GM23338 (cell line): ENCODE measurements at regions not wholly inside any gene's neighbourhood (a gene's known extent, or its start where the extent isn't known, plus 50 kb on each side); places are given as distances from the start of the nearest gene placed in this dataset.

Source experiments
- ATAC-seq: fragments of 200-7000 bp; cut with Tn5 transposase; 3 replicates; pipeline ENCODE4 v1.9.1; 2020
- DNase-seq: peaks from one replicate; pipeline ENCODE4 v3.0.0-alpha.2; 2015; ENCODE audit warnings: low spot score
- H2AFZ ChIP-seq: fragments of 200-600 bp; sonication (generic); 2 replicates; pipeline ENCODE4 v1.8.0; 2016; ENCODE audit warnings: antibody characterized with exemption, mild to moderate bottlenecking, moderate library complexity
- H3F3A ChIP-seq: fragments of 200-600 bp; sonication (generic); replicated peaks from 2 replicates; pipeline ENCODE4 v1.8.0; 2017; ENCODE audit warnings: antibody characterized with exemption, mixed run types, low read depth
- H3K27ac ChIP-seq: fragments of 200-600 bp; sonication (generic); 2 replicates; pipeline ENCODE4 v1.6.1; 2016; ENCODE audit warnings: low read depth
- H3K27me3 ChIP-seq: fragments of 200-600 bp; sonication (generic); 2 replicates; pipeline ENCODE4 v1.8.0; 2016; ENCODE audit warnings: mild to moderate bottlenecking, mixed run types, moderate library complexity; ENCODE audit not compliant: insufficient read depth
- H3K36me3 ChIP-seq: fragments of 200-600 bp; sonication (generic); 2 replicates; pipeline ENCODE4 v1.8.0; 2016; ENCODE audit warnings: mild to moderate bottlenecking; ENCODE audit not compliant: insufficient read depth
- H3K4me1 ChIP-seq: fragments of 200-600 bp; sonication (generic); 2 replicates; pipeline ENCODE4 v1.8.0; 2016; ENCODE audit warnings: mild to moderate bottlenecking, moderate library complexity; ENCODE audit not compliant: insufficient read depth
- H3K4me2 ChIP-seq: fragments of 200-600 bp; sonication (generic); 2 replicates; pipeline ENCODE4 v1.7.1; 2017; ENCODE audit warnings: mixed run types
- H3K4me3 ChIP-seq: fragments of 200-600 bp; sonication (generic); 2 replicates; pipeline ENCODE4 v1.6.1; 2016; ENCODE audit warnings: mixed run types
- H3K79me2 ChIP-seq: fragments of 200-600 bp; sonication (generic); replicated peaks from 2 replicates; pipeline ENCODE4 v1.8.0; 2017; ENCODE audit warnings: mild to moderate bottlenecking; ENCODE audit not compliant: insufficient read depth
- H3K9me2 ChIP-seq: fragments of 200-600 bp; sonication (generic); 2 replicates; pipeline ENCODE4 v1.8.0; 2017; ENCODE audit not compliant: insufficient read depth
- H4K20me1 ChIP-seq: fragments of 200-600 bp; sonication (generic); replicated peaks from 2 replicates; pipeline ENCODE4 v1.8.0; 2017; ENCODE audit warnings: mild to moderate bottlenecking; ENCODE audit not compliant: insufficient read depth
- H3K27ac Mint-ChIP-seq: 2 replicates; pipeline ENCODE4 v1.8.0; 2020; ENCODE audit warnings: inconsistent platforms, mild to moderate bottlenecking, moderate library complexity, mixed read lengths
- H3K27me3 Mint-ChIP-seq: 3 replicates; pipeline ENCODE4 v1.8.0; 2022; ENCODE audit warnings: low read depth, mild to moderate bottlenecking, moderate library complexity, mixed read lengths, inconsistent platforms; ENCODE audit not compliant: insufficient read depth, poor library complexity
- H3K36me3 Mint-ChIP-seq: 3 replicates; pipeline ENCODE4 v1.8.0; 2021; ENCODE audit warnings: low read depth, mild to moderate bottlenecking, inconsistent platforms, moderate library complexity, mixed read lengths
- H3K4me1 Mint-ChIP-seq: 3 replicates; pipeline ENCODE4 v1.8.0; 2020; ENCODE audit warnings: mild to moderate bottlenecking, inconsistent platforms, mixed read lengths
- H3K4me3 Mint-ChIP-seq: 3 replicates; pipeline ENCODE4 v1.8.0; 2021; ENCODE audit warnings: moderate library complexity, mild to moderate bottlenecking, inconsistent platforms, mixed read lengths
- H3K9me3 Mint-ChIP-seq: 3 replicates; pipeline ENCODE4 v1.8.0; 2020; ENCODE audit warnings: moderate library complexity, mild to moderate bottlenecking, inconsistent platforms, mixed read lengths
- CREB1 ChIP-seq: fragments of 250-450 bp; sonication (Bioruptor Pico); IDR thresholded peaks from 2 replicates; pipeline ENCODE4 v1.5.0; 2020; ENCODE audit warnings: low read depth, mild to moderate bottlenecking, moderate library complexity
- EZH2 ChIP-seq: fragments of 200-600 bp; sonication (generic); IDR thresholded peaks from one replicate; pipeline ENCODE4 v1.8.0; 2017; ENCODE audit warnings: antibody characterized with exemption, mild to moderate bottlenecking, low read depth; ENCODE audit not compliant: unreplicated experiment
- EZH2phosphoT487 ChIP-seq: fragments of 200-600 bp; sonication (generic); IDR thresholded peaks from one replicate; pipeline ENCODE4 v1.8.1; 2018; ENCODE audit warnings: antibody characterized with exemption; ENCODE audit not compliant: unreplicated experiment
- JUNB ChIP-seq: IDR thresholded peaks from one replicate; pipeline ENCODE4 v1.6.1; 2016; ENCODE audit warnings: antibody characterized with exemption; ENCODE audit not compliant: unreplicated experiment
- NANOG ChIP-seq: IDR thresholded peaks from 2 replicates; pipeline ENCODE4 v1.6.1; 2016; ENCODE audit warnings: antibody characterized with exemption, borderline replicate concordance
- POLR2AphosphoS5 ChIP-seq: IDR thresholded peaks from 2 replicates; pipeline ENCODE4 v1.6.1; 2016; ENCODE audit warnings: antibody characterized with exemption, low read depth
- REST ChIP-seq: IDR thresholded peaks from one replicate; pipeline ENCODE4 v1.6.1; 2018; ENCODE audit warnings: antibody characterized with exemption; ENCODE audit not compliant: unreplicated experiment
- STAT1 ChIP-seq: IDR thresholded peaks from one replicate; pipeline ENCODE4 v1.6.1; 2016; ENCODE audit warnings: antibody characterized with exemption; ENCODE audit not compliant: unreplicated experiment
- ZNF114 ChIP-seq: fragments of 250-450 bp; sonication (Bioruptor Pico); IDR thresholded peaks from 2 replicates; pipeline ENCODE4 v1.5.0; 2020; ENCODE audit warnings: mild to moderate bottlenecking, moderate library complexity
- ZNF331 ChIP-seq: fragments of 250-450 bp; sonication (Bioruptor Pico); IDR thresholded peaks from 2 replicates; pipeline ENCODE4 v1.5.0; 2020; ENCODE audit warnings: low read depth, mild to moderate bottlenecking, moderate library complexity
- ZNF462 ChIP-seq: fragments of 250-450 bp; sonication (Bioruptor Pico); IDR thresholded peaks from 2 replicates; pipeline ENCODE4 v1.5.0; 2020; ENCODE audit warnings: mild to moderate bottlenecking, moderate library complexity
- TF ChIP-seq, protein P1 (sequence below): IDR thresholded peaks from 2 replicates; pipeline ENCODE4 v1.6.1; 2016; ENCODE audit warnings: antibody characterized with exemption
- TF ChIP-seq, protein P2 (sequence below), 2 experiments: fragments of 200-600 bp in 1 of 2; sonication (generic) in 1 of 2; conservative IDR thresholded peaks; 2 replicates each; pipeline versions ENCODE4 v1.5.1 to v1.6.1; 2016 to 2017; ENCODE audit warnings: antibody characterized with exemption in 2 of 2, low read depth in 2 of 2, mild to moderate bottlenecking in 2 of 2, moderate library complexity in 1 of 2

DNA sequence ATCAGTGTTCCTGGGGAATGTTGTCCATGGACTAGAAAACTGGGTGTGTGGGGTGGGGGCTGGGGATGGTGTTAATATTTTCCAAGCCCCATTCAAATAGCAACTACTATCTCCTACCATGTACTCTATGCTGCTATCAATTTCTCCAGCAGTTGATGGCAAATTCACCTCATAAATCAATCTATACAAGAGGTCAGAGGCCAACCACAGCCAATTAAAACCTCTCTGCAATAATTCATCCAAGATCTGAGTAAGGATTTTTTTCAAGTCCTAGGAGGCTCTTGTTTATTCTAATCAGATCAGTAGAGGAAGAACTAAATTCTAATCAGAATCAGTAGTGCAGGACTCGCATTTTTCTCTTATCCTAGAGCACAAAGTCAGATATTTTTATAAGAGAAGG lies 73.4 kb upstream of the WT1 start:
- H4K20me1 ChIP-seq, result no peaks in the 10 kb centered on the region; the same call in 1 of the 2 replicates
- TF ChIP-seq POLR2AphosphoS5 (no peak), ZNF114 (CRISPR knock-in tag) (no peak), NANOG (no peak), ZNF462 (CRISPR knock-in tag) (no peak), ZNF331 (CRISPR knock-in tag) (no peak), CREB1 (CRISPR knock-in tag) (no peak), EZH2phosphoT487 (no peak), STAT1 (no peak), REST (no peak), JUNB (no peak), EZH2 (no peak)
- TF ChIP-seq, protein P1, sequence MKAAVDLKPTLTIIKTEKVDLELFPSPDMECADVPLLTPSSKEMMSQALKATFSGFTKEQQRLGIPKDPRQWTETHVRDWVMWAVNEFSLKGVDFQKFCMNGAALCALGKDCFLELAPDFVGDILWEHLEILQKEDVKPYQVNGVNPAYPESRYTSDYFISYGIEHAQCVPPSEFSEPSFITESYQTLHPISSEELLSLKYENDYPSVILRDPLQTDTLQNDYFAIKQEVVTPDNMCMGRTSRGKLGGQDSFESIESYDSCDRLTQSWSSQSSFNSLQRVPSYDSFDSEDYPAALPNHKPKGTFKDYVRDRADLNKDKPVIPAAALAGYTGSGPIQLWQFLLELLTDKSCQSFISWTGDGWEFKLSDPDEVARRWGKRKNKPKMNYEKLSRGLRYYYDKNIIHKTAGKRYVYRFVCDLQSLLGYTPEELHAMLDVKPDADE, result no peak
- TF ChIP-seq, protein P2, sequence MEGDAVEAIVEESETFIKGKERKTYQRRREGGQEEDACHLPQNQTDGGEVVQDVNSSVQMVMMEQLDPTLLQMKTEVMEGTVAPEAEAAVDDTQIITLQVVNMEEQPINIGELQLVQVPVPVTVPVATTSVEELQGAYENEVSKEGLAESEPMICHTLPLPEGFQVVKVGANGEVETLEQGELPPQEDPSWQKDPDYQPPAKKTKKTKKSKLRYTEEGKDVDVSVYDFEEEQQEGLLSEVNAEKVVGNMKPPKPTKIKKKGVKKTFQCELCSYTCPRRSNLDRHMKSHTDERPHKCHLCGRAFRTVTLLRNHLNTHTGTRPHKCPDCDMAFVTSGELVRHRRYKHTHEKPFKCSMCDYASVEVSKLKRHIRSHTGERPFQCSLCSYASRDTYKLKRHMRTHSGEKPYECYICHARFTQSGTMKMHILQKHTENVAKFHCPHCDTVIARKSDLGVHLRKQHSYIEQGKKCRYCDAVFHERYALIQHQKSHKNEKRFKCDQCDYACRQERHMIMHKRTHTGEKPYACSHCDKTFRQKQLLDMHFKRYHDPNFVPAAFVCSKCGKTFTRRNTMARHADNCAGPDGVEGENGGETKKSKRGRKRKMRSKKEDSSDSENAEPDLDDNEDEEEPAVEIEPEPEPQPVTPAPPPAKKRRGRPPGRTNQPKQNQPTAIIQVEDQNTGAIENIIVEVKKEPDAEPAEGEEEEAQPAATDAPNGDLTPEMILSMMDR (conservative IDR thresholded peaks at IDR 0.05; ENCODE audit: low read depth in 2 of 2), result no peak

More for the DNA sequence above, 73.4 kb upstream of the WT1 start:
- Histone ChIP-seq H3K4me1 (no peaks in the 10 kb centered on the region), H3K27ac (no peak overlapping the region), H3K27me3 (no peaks in the 10 kb centered on the region), H3K9me2 (no peaks in the 10 kb centered on the region), H2AFZ (no peak overlapping the region), H3K36me3 (no peaks in the 10 kb centered on the region), H3K4me2 (no peak overlapping the region), H3K79me2 (no peaks in the 10 kb centered on the region), H3F3A (no peaks in the 10 kb centered on the region), H3K4me3 (no peak overlapping the region)
- Mint-ChIP-seq H3K9me3 (no peaks in the 10 kb centered on the region), H3K4me1 (no peaks in the 10 kb centered on the region), H3K27me3 (no peaks in the 10 kb centered on the region), H3K27ac (no peak overlapping the region), H3K4me3 (no peak overlapping the region), H3K36me3 (no peaks in the 10 kb centered on the region)
- DNase-seq (no peak), ATAC-seq (no peak)
